NCI-H345 treated with DMSO at 0.1 percent for 48 hours (cell line): ENCODE measurements at regions not wholly inside any gene's neighbourhood (a gene's known extent, or its start where the extent isn't known, plus 50 kb on each side); places are given as distances from the start of the nearest gene placed in this dataset.

Experiments
- DNase-seq: peaks from one replicate; lab custom pipeline; 2025; ENCODE audit not compliant: unreplicated experiment; lab: John Stamatoyannopoulos, UW

- no peak for DNase-seq
Measured at GRCh38 chr2:194252127-194252526, 1404.9 kb upstream of the SLC39A10 start.

- DNase-seq: no peak
Measured at GRCh38 chr2:194232600-194232999, 1424.4 kb upstream of the SLC39A10 start.

- DNase-seq: no peak
Measured at GRCh38 chr2:194223218-194223617, 1433.8 kb upstream of the SLC39A10 start.

GRCh38 chr2:194214192-194214591, 1442.8 kb upstream of the SLC39A10 start:
- DNase-seq: no peak

GRCh38 chr2:194205568-194206227, 1451.3 kb upstream of the SLC39A10 start:
- no peak for DNase-seq

GRCh38 chr2:194203898-194204297, 1453.1 kb upstream of the SLC39A10 start:
- no peak for DNase-seq

- DNase-seq: no peak
Measured at GRCh38 chr2:194182888-194183287, 1474.1 kb upstream of the SLC39A10 start.

- no peak for DNase-seq
Measured at GRCh38 chr2:194176134-194176533, 1480.9 kb upstream of the SLC39A10 start.

GRCh38 chr2:194166818-194167217, 1490.2 kb upstream of the SLC39A10 start:
- peak; percentile 16 for DNase-seq

- no peak for DNase-seq
Measured at GRCh38 chr2:194155431-194155830, 1501.6 kb upstream of the SLC39A10 start.

- no peak for DNase-seq
Measured at GRCh38 chr2:194151231-194151630, 1505.8 kb upstream of the SLC39A10 start.

- DNase-seq: no peak
Measured at GRCh38 chr2:194135463-194135862, 1521.6 kb upstream of the SLC39A10 start.

- DNase-seq: no peak
Measured at GRCh38 chr2:194128810-194129209, 1528.2 kb upstream of the SLC39A10 start.

- no peak for DNase-seq
Measured at GRCh38 chr2:194126418-194126817, 1530.6 kb upstream of the SLC39A10 start.

GRCh38 chr2:194116861-194117260, 1540.2 kb upstream of the SLC39A10 start:
- no peak for DNase-seq

GRCh38 chr2:194105358-194105757, 1551.7 kb upstream of the SLC39A10 start:
- no peak for DNase-seq

- no peak for DNase-seq
Measured at GRCh38 chr2:194104687-194105086, 1552.3 kb upstream of the SLC39A10 start.

GRCh38 chr2:194103941-194104659, 1552.9 kb upstream of the SLC39A10 start:
- DNase-seq: no peak

GRCh38 chr2:194102546-194102945, 1554.5 kb upstream of the SLC39A10 start:
- no peak for DNase-seq

GRCh38 chr2:194100201-194100600, 1556.8 kb upstream of the SLC39A10 start:
- no peak for DNase-seq

- no peak for DNase-seq
Measured at GRCh38 chr2:194096402-194096801, 1560.6 kb upstream of the SLC39A10 start.

- no peak for DNase-seq
Measured at GRCh38 chr2:194095359-194095758, 1561.7 kb upstream of the SLC39A10 start.
